GM23338 (cell line): ENCODE measurements at regions not wholly inside any gene's neighbourhood (a gene's known extent, or its start where the extent isn't known, plus 50 kb on each side); places are given as distances from the start of the nearest gene placed in this dataset.

Experiments used
- ATAC-seq: fragments of 200-7000 bp; cut with Tn5 transposase; 3 replicates; pipeline ENCODE4 v1.9.1; 2020
- DNase-seq: peaks from one replicate; pipeline ENCODE4 v3.0.0-alpha.2; 2015; ENCODE audit warnings: low spot score
- H2AFZ ChIP-seq: fragments of 200-600 bp; sonication (generic); 2 replicates; pipeline ENCODE4 v1.8.0; 2016; ENCODE audit warnings: antibody characterized with exemption, mild to moderate bottlenecking, moderate library complexity
- H3F3A ChIP-seq: fragments of 200-600 bp; sonication (generic); replicated peaks from 2 replicates; pipeline ENCODE4 v1.8.0; 2017; ENCODE audit warnings: antibody characterized with exemption, mixed run types, low read depth
- H3K27ac ChIP-seq: fragments of 200-600 bp; sonication (generic); 2 replicates; pipeline ENCODE4 v1.6.1; 2016; ENCODE audit warnings: low read depth
- H3K27me3 ChIP-seq: fragments of 200-600 bp; sonication (generic); 2 replicates; pipeline ENCODE4 v1.8.0; 2016; ENCODE audit warnings: mild to moderate bottlenecking, mixed run types, moderate library complexity; ENCODE audit not compliant: insufficient read depth
- H3K36me3 ChIP-seq: fragments of 200-600 bp; sonication (generic); 2 replicates; pipeline ENCODE4 v1.8.0; 2016; ENCODE audit warnings: mild to moderate bottlenecking; ENCODE audit not compliant: insufficient read depth
- H3K4me1 ChIP-seq: fragments of 200-600 bp; sonication (generic); 2 replicates; pipeline ENCODE4 v1.8.0; 2016; ENCODE audit warnings: mild to moderate bottlenecking, moderate library complexity; ENCODE audit not compliant: insufficient read depth
- H3K4me2 ChIP-seq: fragments of 200-600 bp; sonication (generic); 2 replicates; pipeline ENCODE4 v1.7.1; 2017; ENCODE audit warnings: mixed run types
- H3K4me3 ChIP-seq: fragments of 200-600 bp; sonication (generic); 2 replicates; pipeline ENCODE4 v1.6.1; 2016; ENCODE audit warnings: mixed run types
- H3K79me2 ChIP-seq: fragments of 200-600 bp; sonication (generic); replicated peaks from 2 replicates; pipeline ENCODE4 v1.8.0; 2017; ENCODE audit warnings: mild to moderate bottlenecking; ENCODE audit not compliant: insufficient read depth
- H3K9me2 ChIP-seq: fragments of 200-600 bp; sonication (generic); 2 replicates; pipeline ENCODE4 v1.8.0; 2017; ENCODE audit not compliant: insufficient read depth
- H4K20me1 ChIP-seq: fragments of 200-600 bp; sonication (generic); replicated peaks from 2 replicates; pipeline ENCODE4 v1.8.0; 2017; ENCODE audit warnings: mild to moderate bottlenecking; ENCODE audit not compliant: insufficient read depth
- H3K27ac Mint-ChIP-seq: 2 replicates; pipeline ENCODE4 v1.8.0; 2020; ENCODE audit warnings: inconsistent platforms, mild to moderate bottlenecking, moderate library complexity, mixed read lengths
- H3K27me3 Mint-ChIP-seq: 3 replicates; pipeline ENCODE4 v1.8.0; 2022; ENCODE audit warnings: low read depth, mild to moderate bottlenecking, moderate library complexity, mixed read lengths, inconsistent platforms; ENCODE audit not compliant: insufficient read depth, poor library complexity
- H3K36me3 Mint-ChIP-seq: 3 replicates; pipeline ENCODE4 v1.8.0; 2021; ENCODE audit warnings: low read depth, mild to moderate bottlenecking, inconsistent platforms, moderate library complexity, mixed read lengths
- H3K4me1 Mint-ChIP-seq: 3 replicates; pipeline ENCODE4 v1.8.0; 2020; ENCODE audit warnings: mild to moderate bottlenecking, inconsistent platforms, mixed read lengths
- H3K4me3 Mint-ChIP-seq: 3 replicates; pipeline ENCODE4 v1.8.0; 2021; ENCODE audit warnings: moderate library complexity, mild to moderate bottlenecking, inconsistent platforms, mixed read lengths
- H3K9me3 Mint-ChIP-seq: 3 replicates; pipeline ENCODE4 v1.8.0; 2020; ENCODE audit warnings: moderate library complexity, mild to moderate bottlenecking, inconsistent platforms, mixed read lengths
- CREB1 ChIP-seq: fragments of 250-450 bp; sonication (Bioruptor Pico); IDR thresholded peaks from 2 replicates; pipeline ENCODE4 v1.5.0; 2020; ENCODE audit warnings: low read depth, mild to moderate bottlenecking, moderate library complexity
- CTCF ChIP-seq, 2 experiments: fragments of 200-600 bp in 1 of 2; sonication (generic) in 1 of 2; conservative IDR thresholded peaks; 2 replicates each; pipeline versions ENCODE4 v1.5.1 to v1.6.1; 2016 to 2017; ENCODE audit warnings: antibody characterized with exemption in 2 of 2, low read depth in 2 of 2, mild to moderate bottlenecking in 2 of 2, moderate library complexity in 1 of 2
- ETS1 ChIP-seq: IDR thresholded peaks from 2 replicates; pipeline ENCODE4 v1.6.1; 2016; ENCODE audit warnings: antibody characterized with exemption
- EZH2 ChIP-seq: fragments of 200-600 bp; sonication (generic); IDR thresholded peaks from one replicate; pipeline ENCODE4 v1.8.0; 2017; ENCODE audit warnings: antibody characterized with exemption, mild to moderate bottlenecking, low read depth; ENCODE audit not compliant: unreplicated experiment
- EZH2phosphoT487 ChIP-seq: fragments of 200-600 bp; sonication (generic); IDR thresholded peaks from one replicate; pipeline ENCODE4 v1.8.1; 2018; ENCODE audit warnings: antibody characterized with exemption; ENCODE audit not compliant: unreplicated experiment
- JUNB ChIP-seq: IDR thresholded peaks from one replicate; pipeline ENCODE4 v1.6.1; 2016; ENCODE audit warnings: antibody characterized with exemption; ENCODE audit not compliant: unreplicated experiment
- NANOG ChIP-seq: IDR thresholded peaks from 2 replicates; pipeline ENCODE4 v1.6.1; 2016; ENCODE audit warnings: antibody characterized with exemption, borderline replicate concordance
- POLR2AphosphoS5 ChIP-seq: IDR thresholded peaks from 2 replicates; pipeline ENCODE4 v1.6.1; 2016; ENCODE audit warnings: antibody characterized with exemption, low read depth
- STAT1 ChIP-seq: IDR thresholded peaks from one replicate; pipeline ENCODE4 v1.6.1; 2016; ENCODE audit warnings: antibody characterized with exemption; ENCODE audit not compliant: unreplicated experiment
- ZNF114 ChIP-seq: fragments of 250-450 bp; sonication (Bioruptor Pico); IDR thresholded peaks from 2 replicates; pipeline ENCODE4 v1.5.0; 2020; ENCODE audit warnings: mild to moderate bottlenecking, moderate library complexity
- ZNF331 ChIP-seq: fragments of 250-450 bp; sonication (Bioruptor Pico); IDR thresholded peaks from 2 replicates; pipeline ENCODE4 v1.5.0; 2020; ENCODE audit warnings: low read depth, mild to moderate bottlenecking, moderate library complexity
- ZNF462 ChIP-seq: fragments of 250-450 bp; sonication (Bioruptor Pico); IDR thresholded peaks from 2 replicates; pipeline ENCODE4 v1.5.0; 2020; ENCODE audit warnings: mild to moderate bottlenecking, moderate library complexity
- TF ChIP-seq, protein P1 (sequence below): IDR thresholded peaks from one replicate; pipeline ENCODE4 v1.6.1; 2018; ENCODE audit warnings: antibody characterized with exemption; ENCODE audit not compliant: unreplicated experiment

- no peak overlapping the region for H3K27ac ChIP-seq
- no peaks in the 10 kb centered on the region for H3K27me3 ChIP-seq
- H3F3A ChIP-seq, result no peaks in the 10 kb centered on the region
- no peaks in the 10 kb centered on the region for H3K36me3 ChIP-seq
- H2AFZ ChIP-seq, result no peak overlapping the region
- H3K4me1 Mint-ChIP-seq, result peaks cover 6% of the 10 kb centered on the region
- H4K20me1 ChIP-seq, result no peaks in the 10 kb centered on the region
- H3K27ac Mint-ChIP-seq, result no peak overlapping the region
- H3K36me3 Mint-ChIP-seq, result peaks cover 2% of the 10 kb centered on the region; the same call in 1 of the 3 replicates
- H3K9me3 Mint-ChIP-seq, result no peaks in the 10 kb centered on the region; the same call in 1 of the 3 replicates
- no peaks in the 10 kb centered on the region for H3K4me1 ChIP-seq
- no peak overlapping the region for H3K4me3 Mint-ChIP-seq
- H3K4me3 ChIP-seq, result no peak overlapping the region
- DNase-seq, result no peak
- ATAC-seq, result no peak
- peaks cover 2% of the 10 kb centered on the region for H3K27me3 Mint-ChIP-seq
- no peak for TF ChIP-seq ZNF462
- TF ChIP-seq EZH2, result no peak
- TF ChIP-seq EZH2phosphoT487, result no peak
- no peak for TF ChIP-seq CTCF (conservative IDR thresholded peaks at IDR 0.05; ENCODE audit: low read depth in 2 of 2)
- TF ChIP-seq ZNF114 (CRISPR knock-in tag), result no peak
- no peak for TF ChIP-seq ZNF331 (CRISPR knock-in tag)
- TF ChIP-seq, protein P1, sequence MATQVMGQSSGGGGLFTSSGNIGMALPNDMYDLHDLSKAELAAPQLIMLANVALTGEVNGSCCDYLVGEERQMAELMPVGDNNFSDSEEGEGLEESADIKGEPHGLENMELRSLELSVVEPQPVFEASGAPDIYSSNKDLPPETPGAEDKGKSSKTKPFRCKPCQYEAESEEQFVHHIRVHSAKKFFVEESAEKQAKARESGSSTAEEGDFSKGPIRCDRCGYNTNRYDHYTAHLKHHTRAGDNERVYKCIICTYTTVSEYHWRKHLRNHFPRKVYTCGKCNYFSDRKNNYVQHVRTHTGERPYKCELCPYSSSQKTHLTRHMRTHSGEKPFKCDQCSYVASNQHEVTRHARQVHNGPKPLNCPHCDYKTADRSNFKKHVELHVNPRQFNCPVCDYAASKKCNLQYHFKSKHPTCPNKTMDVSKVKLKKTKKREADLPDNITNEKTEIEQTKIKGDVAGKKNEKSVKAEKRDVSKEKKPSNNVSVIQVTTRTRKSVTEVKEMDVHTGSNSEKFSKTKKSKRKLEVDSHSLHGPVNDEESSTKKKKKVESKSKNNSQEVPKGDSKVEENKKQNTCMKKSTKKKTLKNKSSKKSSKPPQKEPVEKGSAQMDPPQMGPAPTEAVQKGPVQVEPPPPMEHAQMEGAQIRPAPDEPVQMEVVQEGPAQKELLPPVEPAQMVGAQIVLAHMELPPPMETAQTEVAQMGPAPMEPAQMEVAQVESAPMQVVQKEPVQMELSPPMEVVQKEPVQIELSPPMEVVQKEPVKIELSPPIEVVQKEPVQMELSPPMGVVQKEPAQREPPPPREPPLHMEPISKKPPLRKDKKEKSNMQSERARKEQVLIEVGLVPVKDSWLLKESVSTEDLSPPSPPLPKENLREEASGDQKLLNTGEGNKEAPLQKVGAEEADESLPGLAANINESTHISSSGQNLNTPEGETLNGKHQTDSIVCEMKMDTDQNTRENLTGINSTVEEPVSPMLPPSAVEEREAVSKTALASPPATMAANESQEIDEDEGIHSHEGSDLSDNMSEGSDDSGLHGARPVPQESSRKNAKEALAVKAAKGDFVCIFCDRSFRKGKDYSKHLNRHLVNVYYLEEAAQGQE, result no peak
- no peak for TF ChIP-seq ETS1
- TF ChIP-seq STAT1, result no peak
- no peak for TF ChIP-seq CREB1 (CRISPR knock-in tag)
- no peak for TF ChIP-seq JUNB
- TF ChIP-seq NANOG, result no peak
- TF ChIP-seq POLR2AphosphoS5, result no peak
- no peaks in the 10 kb centered on the region for H3K79me2 ChIP-seq
- H3K9me2 ChIP-seq, result no peaks in the 10 kb centered on the region
- H3K4me2 ChIP-seq, result no peak overlapping the region
Observed at GRCh38 chr22:27138471-27138870, 481.1 kb downstream of the MIAT start.
